ENCODE measurements at regions not wholly inside any gene's neighbourhood (a gene's known extent, or its start where the extent isn't known, plus 50 kb on each side); places are given as distances from the start of the nearest gene placed in this dataset.

- TF ChIP-seq CTCF (IDR thresholded peaks at IDR 0.05) (no peak), POLR2A (IDR thresholded peaks at IDR 0.05) (no peak)
Measured at GRCh38 chr1:172761581-172762486, 102.9 kb downstream of the FASLG start.

All from uterus (tissue), 2 donors.